GM20000 (cell line): ENCODE measurements at regions not wholly inside any gene's neighbourhood (a gene's known extent, or its start where the extent isn't known, plus 50 kb on each side); places are given as distances from the start of the nearest gene placed in this dataset.

Source experiments
- DNase-seq: peaks from one replicate; pipeline ENCODE4 v3.0.0; 2012; ENCODE audit warnings: low spot score
- CTCF ChIP-seq: IDR thresholded peaks from 2 replicates; pipeline ENCODE4 v1.5.1; 2012; ENCODE audit warnings: mild to moderate bottlenecking, control low read depth; ENCODE audit errors: extremely low read depth, missing control alignments

DNA sequence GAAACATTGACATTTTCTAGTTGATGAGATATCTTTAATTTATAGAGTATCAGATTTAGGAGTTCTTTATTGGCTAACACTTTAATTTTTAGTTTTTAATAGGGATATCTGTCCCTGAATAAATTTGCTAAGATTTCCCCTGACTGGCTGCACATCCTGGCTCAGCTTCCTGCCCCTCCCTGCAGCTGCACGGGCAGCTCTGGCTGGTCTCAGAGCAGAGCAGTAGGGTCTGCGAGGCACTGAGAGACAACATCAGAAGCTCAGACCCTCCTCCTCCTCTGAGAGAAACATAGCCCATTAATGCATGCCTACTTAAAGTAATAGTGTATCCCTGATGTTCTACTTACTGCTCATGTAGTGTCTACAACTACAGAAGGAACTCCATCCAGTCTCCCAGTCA is 139.2 kb downstream of the TNFSF13B start:
- TF ChIP-seq CTCF = no peak
- no peak for DNase-seq

DNA sequence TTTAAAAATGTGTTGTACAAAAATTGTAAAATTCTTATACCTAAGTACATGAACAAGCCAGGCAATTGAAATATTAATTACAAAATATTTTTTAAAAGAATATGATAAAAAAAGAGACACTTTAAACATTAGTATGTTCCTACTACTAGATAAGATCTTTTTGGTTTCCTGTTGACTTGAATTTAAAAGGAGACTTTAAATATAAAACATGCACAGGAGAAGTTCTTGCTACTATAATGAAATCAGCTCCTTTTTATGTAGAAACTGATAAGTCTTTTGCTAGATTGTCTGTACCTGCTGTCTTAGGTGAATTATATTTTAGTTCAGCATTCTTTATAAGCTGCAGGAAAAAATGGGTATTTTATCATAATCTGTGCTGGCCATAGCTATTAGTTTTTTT is 140.2 kb downstream of the TNFSF13B start:
- no peak for DNase-seq
- no peak for TF ChIP-seq CTCF

- no peak for DNase-seq
- TF ChIP-seq CTCF = no peak
Observed at GRCh38 chr13:108419768-108420167, 150.2 kb downstream of the TNFSF13B start.

DNA sequence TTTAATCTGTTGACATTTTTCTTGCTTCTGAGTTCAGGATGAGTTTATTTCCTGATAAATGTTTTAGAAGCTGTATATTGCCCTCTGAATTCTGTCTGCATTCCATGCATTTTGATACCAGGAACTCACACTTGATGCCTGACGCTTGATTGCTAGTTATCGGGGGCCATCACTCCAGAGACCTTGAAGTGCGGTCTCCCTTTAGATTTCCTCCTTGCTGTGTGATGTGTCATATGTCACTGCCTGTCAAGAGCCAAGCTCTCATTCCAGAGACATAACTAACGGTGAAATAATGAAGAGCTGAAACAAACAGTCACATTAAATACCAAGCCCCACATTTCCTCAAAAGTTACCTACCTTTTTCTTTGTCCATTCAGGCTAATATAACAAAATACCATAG is 155.5 kb downstream of the TNFSF13B start:
- no peak for DNase-seq
- TF ChIP-seq CTCF = no peak

DNA sequence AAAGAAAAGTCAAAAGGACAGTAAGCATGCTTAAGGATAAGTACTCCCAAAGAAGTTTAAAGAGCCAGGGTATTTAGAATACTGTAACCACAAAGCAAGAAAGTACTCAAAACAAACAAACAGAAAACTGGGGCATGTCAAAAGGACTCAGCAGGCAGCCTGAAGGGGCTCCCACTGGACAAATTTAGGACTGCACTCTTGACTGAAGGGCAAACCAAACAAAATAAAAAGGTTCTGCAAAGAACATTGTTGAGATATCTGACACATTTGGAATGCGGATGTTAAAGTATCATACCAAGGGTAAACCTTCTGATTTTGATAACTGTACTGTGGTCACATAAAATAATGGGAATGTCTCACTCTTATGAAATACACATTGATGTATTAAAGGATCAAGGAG is 157.4 kb downstream of the TNFSF13B start:
- TF ChIP-seq CTCF = no peak
- no peak for DNase-seq

- TF ChIP-seq CTCF = no peak
- no peak for DNase-seq
Observed at GRCh38 chr13:108427355-108427754, 157.8 kb downstream of the TNFSF13B start.

DNA sequence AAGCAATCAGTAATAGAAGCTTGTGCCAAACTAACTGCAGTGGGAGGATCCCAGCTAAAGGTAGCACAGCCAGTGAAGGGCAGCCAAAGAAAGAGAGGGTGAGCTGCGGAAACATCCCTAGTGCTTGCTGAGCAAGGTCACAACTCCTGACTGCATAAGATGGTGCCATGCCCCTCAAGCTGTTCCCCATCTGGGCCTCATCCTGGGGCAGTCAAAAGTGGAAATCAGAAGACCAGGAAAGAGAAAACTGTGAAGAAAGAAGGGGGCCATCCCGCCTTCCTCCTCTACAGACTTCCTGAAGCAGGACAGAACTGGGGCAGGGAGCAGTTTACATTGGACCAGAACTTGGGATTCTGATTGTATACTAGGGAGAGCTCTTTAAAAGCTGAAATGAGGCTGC is 159.2 kb downstream of the TNFSF13B start:
- no peak for DNase-seq
- no peak for TF ChIP-seq CTCF
